GM06990 (cell line): ENCODE measurements at regions not wholly inside any gene's neighbourhood (a gene's known extent, or its start where the extent isn't known, plus 50 kb on each side); places are given as distances from the start of the nearest gene placed in this dataset.

ENCODE experiments used
- DNase-seq: peaks from one replicate; pipeline ENCODE4 v3.0.0-alpha.2; 2011; ENCODE audit not compliant: insufficient read length; ENCODE audit errors: extremely low read depth
- H3K27me3 ChIP-seq: replicated peaks from 2 replicates; pipeline ENCODE4 v1.6.0; 2011; ENCODE audit warnings: low read length; ENCODE audit not compliant: control insufficient read depth, insufficient read depth
- H3K36me3 ChIP-seq: 2 replicates; pipeline ENCODE4 v1.5.1; 2011; ENCODE audit warnings: low read length; ENCODE audit not compliant: control insufficient read depth, insufficient read depth
- H3K4me3 ChIP-seq: replicated peaks from 2 replicates; pipeline ENCODE4 v1.5.1; 2011; ENCODE audit warnings: low read depth, mild to moderate bottlenecking, control low read depth, low read length
- CTCF ChIP-seq: IDR thresholded peaks from 2 replicates; pipeline ENCODE4 v1.5.1; 2011; ENCODE audit warnings: low read length, control low read depth, mild to moderate bottlenecking, inconsistent platforms; ENCODE audit not compliant: insufficient read depth, poor library complexity, severe bottlenecking

GRCh38 chr4:12499693-12500092 is 984.4 kb downstream of the RAB28 start:
- Histone ChIP-seq H3K36me3 (no peaks in the 10 kb centered on the region), H3K4me3 (no peak overlapping the region), H3K27me3 (no peaks in the 10 kb centered on the region)
- DNase-seq: no peak
- TF ChIP-seq CTCF: no peak

- no peak overlapping the region for H3K4me3 ChIP-seq
- DNase-seq: no peak
- no peak for TF ChIP-seq CTCF
- H3K27me3 ChIP-seq: no peaks in the 10 kb centered on the region
- no peaks in the 10 kb centered on the region for H3K36me3 ChIP-seq
Measured at GRCh38 chr4:12495211-12495610, 988.9 kb downstream of the RAB28 start.

GRCh38 chr4:12492730-12493393 is 991.3 kb downstream of the RAB28 start:
- no peak for TF ChIP-seq CTCF

GRCh38 chr4:12488672-12489071 is 995.5 kb downstream of the RAB28 start:
- no peak for TF ChIP-seq CTCF
- no peaks in the 10 kb centered on the region for H3K27me3 ChIP-seq
- H3K36me3 ChIP-seq: no peaks in the 10 kb centered on the region
- H3K4me3 ChIP-seq: no peak overlapping the region
- DNase-seq: no peak

More at GRCh38 chr4:12492730-12493393, 991.3 kb downstream of the RAB28 start:
- Histone ChIP-seq H3K4me3 (no peak overlapping the region), H3K27me3 (no peaks in the 10 kb centered on the region), H3K36me3 (no peaks in the 10 kb centered on the region)
- DNase-seq: no peak

- Histone ChIP-seq H3K27me3 (no peaks in the 10 kb centered on the region), H3K4me3 (no peak overlapping the region), H3K36me3 (no peaks in the 10 kb centered on the region)
- no peak for TF ChIP-seq CTCF
- no peak for DNase-seq
Measured at GRCh38 chr4:12487000-12487399, 997.1 kb downstream of the RAB28 start.

- no peaks in the 10 kb centered on the region for H3K27me3 ChIP-seq
- no peak overlapping the region for H3K4me3 ChIP-seq
- no peaks in the 10 kb centered on the region for H3K36me3 ChIP-seq
- TF ChIP-seq CTCF: no peak
- no peak for DNase-seq
Measured at GRCh38 chr4:12472087-12472486, 1012.1 kb downstream of the RAB28 start.
